ENCODE measurements at regions not wholly inside any gene's neighbourhood (a gene's known extent, or its start where the extent isn't known, plus 50 kb on each side); places are given as distances from the start of the nearest gene placed in this dataset.

DNA sequence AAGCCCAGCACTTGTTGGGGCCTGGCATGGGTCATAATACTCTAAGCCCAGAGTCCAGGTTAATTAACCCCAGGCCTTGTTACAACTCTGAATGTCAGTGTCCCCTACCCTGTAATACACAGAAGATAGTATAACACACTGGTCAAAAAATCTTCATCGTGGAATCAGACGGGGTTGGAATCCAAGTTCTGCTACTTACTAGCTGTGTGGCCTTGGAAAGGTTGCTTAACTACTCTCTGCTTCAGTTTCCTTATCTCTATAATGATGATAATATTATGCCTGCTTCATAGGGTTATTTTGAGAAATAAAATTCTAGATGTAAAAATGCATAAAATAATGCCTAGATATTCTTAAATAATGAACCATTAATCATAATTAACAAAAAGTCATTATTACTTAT, 77.8 kb upstream of the CTTNBP2NL start:
- POLR2A ChIA-PET (ENCODE audit: unreplicated experiment), result no interaction called here

More for the DNA sequence above, 77.8 kb upstream of the CTTNBP2NL start:
- no peak overlapping the region for H2BK5ac ChIP-seq (ENCODE audit: low read depth, low read length, poor library complexity, severe bottlenecking)
- ATAC-seq (ENCODE audit: low read depth), result no peak
- CTCF ChIA-PET, result interaction anchor here (1.8 kb wide), 1 partner anchor 18 kb away, joined by 5 read pairs; no protein-coding TSS in a partner anchor
- no peaks in the 10 kb centered on the region; the same call in 1 of the 2 replicates for H4K20me1 ChIP-seq (ENCODE audit: insufficient read depth, low read length)
- intact Hi-C loops (cut with micrococcal nuclease), result no loop called here
- H3K4me1 ChIP-seq (ENCODE audit: control insufficient read depth, insufficient read depth, low read length), result no peaks in the 10 kb centered on the region
- no peak overlapping the region for H2AK9ac ChIP-seq (replicated peaks; ENCODE audit: low read depth, low read length, poor library complexity)
- peaks cover 27% of the 10 kb centered on the region for H3K27me3 ChIP-seq (ENCODE audit: control insufficient read depth, insufficient read depth, low read length)
- no peak overlapping the region for H4K8ac ChIP-seq (ENCODE audit: low read depth in 2 of 2, low read length in 2 of 2)
- H2AK5ac ChIP-seq (ENCODE audit: low read depth, low read length), result no peak overlapping the region
- no CpG with 5 or more reads among the region's 2 CpGs for WGBS, 2 experiments (ENCODE audit: extremely low coverage in 2 of 2, insufficient read length in 1 of 2)
- no peak overlapping the region for H2BK20ac ChIP-seq (ENCODE audit: low read depth, low read length)
- no peaks in the 10 kb centered on the region for H3K9me1 ChIP-seq (ENCODE audit: insufficient read depth, low read length)
- H3K4me3 ChIP-seq (ENCODE audit: insufficient read depth, low read depth, low read length), result no peak overlapping the region
- no peak overlapping the region for H2AFZ ChIP-seq (replicated peaks; ENCODE audit: low read length, poor library complexity)
- no peak overlapping the region for H3K9ac ChIP-seq (ENCODE audit: low read depth, low read length)
- no peaks in the 10 kb centered on the region for H3K36me3 ChIP-seq (ENCODE audit: control insufficient read depth, insufficient read depth, low read length)
- H3K4me2 ChIP-seq (ENCODE audit: low read depth, low read length), result no peak overlapping the region
- H3K56ac ChIP-seq (ENCODE audit: extremely low read depth, insufficient read depth, low read length), result no peak overlapping the region
- no peak overlapping the region for H2BK15ac ChIP-seq (ENCODE audit: low read depth, low read length)
- H2BK120ac ChIP-seq (ENCODE audit: low read depth, low read length), result no peak overlapping the region
- no peak overlapping the region for H3K23ac ChIP-seq (ENCODE audit: low read depth, low read length)
- H4K5ac ChIP-seq (ENCODE audit: low read depth, low read length), result no peak overlapping the region
- no peaks in the 10 kb centered on the region for H3K9me3 ChIP-seq (ENCODE audit: control insufficient read depth, insufficient read depth, low read length)
- no peak overlapping the region for H3K18ac ChIP-seq (ENCODE audit: low read depth, low read length)
- dilution Hi-C loops (cut with HindIII; ENCODE audit: low sequenced_read_pairs, unreplicated experiment), result no loop called here
- H3K79me1 ChIP-seq (ENCODE audit: low read depth in 1 of 2, low read length in 2 of 2), result no peaks in the 10 kb centered on the region
- in situ Hi-C loops (cut with MboI; ENCODE audit: low sequenced_read_pairs), result no loop called here
- H4K91ac ChIP-seq (ENCODE audit: insufficient read depth, low read depth, low read length), result no peak overlapping the region
- H3K27ac ChIP-seq (ENCODE audit: insufficient read depth, low read length), result no peak overlapping the region
- H3K14ac ChIP-seq (replicated peaks; ENCODE audit: low read depth, low read length), result no peak overlapping the region
- TF ChIP-seq RFX5 (IDR thresholded peaks at IDR 0.05; ENCODE audit: low read depth, low read length) (no peak), MXI1 (IDR thresholded peaks at IDR 0.05; ENCODE audit: borderline replicate concordance, low read depth, low read length) (no peak), CHD1 (IDR thresholded peaks at IDR 0.05; ENCODE audit: low read depth, low read length) (no peak), FOS (IDR thresholded peaks at IDR 0.05; ENCODE audit: low read depth, low read length) (no peak), MAFK (IDR thresholded peaks at IDR 0.05; ENCODE audit: low read depth, low read length) (no peak), CEBPB (IDR thresholded peaks at IDR 0.05; ENCODE audit: low read depth, low read length) (no peak), SMC3 (IDR thresholded peaks at IDR 0.05; ENCODE audit: low read depth, low read length) (no peak), POLR2A (IDR thresholded peaks at IDR 0.05; ENCODE audit: low read depth, low read length) (no peak), RAD21 (IDR thresholded peaks at IDR 0.05; ENCODE audit: low read length) (no peak), MAZ (IDR thresholded peaks at IDR 0.05; ENCODE audit: borderline replicate concordance, low read depth, low read length) (no peak), BHLHE40 (IDR thresholded peaks at IDR 0.05; ENCODE audit: low read depth, low read length) (no peak), NFE2L2 (IDR thresholded peaks at IDR 0.05; ENCODE audit: low read depth, low read length) (no peak), RCOR1 (IDR thresholded peaks at IDR 0.05; ENCODE audit: insufficient replicate concordance, low read length) (no peak)
- TF ChIP-seq, protein P1, sequence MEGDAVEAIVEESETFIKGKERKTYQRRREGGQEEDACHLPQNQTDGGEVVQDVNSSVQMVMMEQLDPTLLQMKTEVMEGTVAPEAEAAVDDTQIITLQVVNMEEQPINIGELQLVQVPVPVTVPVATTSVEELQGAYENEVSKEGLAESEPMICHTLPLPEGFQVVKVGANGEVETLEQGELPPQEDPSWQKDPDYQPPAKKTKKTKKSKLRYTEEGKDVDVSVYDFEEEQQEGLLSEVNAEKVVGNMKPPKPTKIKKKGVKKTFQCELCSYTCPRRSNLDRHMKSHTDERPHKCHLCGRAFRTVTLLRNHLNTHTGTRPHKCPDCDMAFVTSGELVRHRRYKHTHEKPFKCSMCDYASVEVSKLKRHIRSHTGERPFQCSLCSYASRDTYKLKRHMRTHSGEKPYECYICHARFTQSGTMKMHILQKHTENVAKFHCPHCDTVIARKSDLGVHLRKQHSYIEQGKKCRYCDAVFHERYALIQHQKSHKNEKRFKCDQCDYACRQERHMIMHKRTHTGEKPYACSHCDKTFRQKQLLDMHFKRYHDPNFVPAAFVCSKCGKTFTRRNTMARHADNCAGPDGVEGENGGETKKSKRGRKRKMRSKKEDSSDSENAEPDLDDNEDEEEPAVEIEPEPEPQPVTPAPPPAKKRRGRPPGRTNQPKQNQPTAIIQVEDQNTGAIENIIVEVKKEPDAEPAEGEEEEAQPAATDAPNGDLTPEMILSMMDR (conservative IDR thresholded peaks at IDR 0.05; ENCODE audit: low read depth, low read length), result no peak
- TF ChIP-seq, protein P2, sequence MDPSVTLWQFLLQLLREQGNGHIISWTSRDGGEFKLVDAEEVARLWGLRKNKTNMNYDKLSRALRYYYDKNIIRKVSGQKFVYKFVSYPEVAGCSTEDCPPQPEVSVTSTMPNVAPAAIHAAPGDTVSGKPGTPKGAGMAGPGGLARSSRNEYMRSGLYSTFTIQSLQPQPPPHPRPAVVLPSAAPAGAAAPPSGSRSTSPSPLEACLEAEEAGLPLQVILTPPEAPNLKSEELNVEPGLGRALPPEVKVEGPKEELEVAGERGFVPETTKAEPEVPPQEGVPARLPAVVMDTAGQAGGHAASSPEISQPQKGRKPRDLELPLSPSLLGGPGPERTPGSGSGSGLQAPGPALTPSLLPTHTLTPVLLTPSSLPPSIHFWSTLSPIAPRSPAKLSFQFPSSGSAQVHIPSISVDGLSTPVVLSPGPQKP (IDR thresholded peaks at IDR 0.05; ENCODE audit: borderline replicate concordance, low read depth, low read length), result no peak
- TF ChIP-seq, protein P3, sequence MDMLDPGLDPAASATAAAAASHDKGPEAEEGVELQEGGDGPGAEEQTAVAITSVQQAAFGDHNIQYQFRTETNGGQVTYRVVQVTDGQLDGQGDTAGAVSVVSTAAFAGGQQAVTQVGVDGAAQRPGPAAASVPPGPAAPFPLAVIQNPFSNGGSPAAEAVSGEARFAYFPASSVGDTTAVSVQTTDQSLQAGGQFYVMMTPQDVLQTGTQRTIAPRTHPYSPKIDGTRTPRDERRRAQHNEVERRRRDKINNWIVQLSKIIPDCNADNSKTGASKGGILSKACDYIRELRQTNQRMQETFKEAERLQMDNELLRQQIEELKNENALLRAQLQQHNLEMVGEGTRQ (IDR thresholded peaks at IDR 0.05; ENCODE audit: low read depth, low read length), result no peak
- no peak for DNase-seq
- no TSS peak for BruUV-seq (replicated peaks)
- no peak overlapping the region for H3K4ac ChIP-seq (ENCODE audit: low read depth, low read length)
